Neural progenitor cell (in vitro differentiated cells): ENCODE measurements at regions not wholly inside any gene's neighbourhood (a gene's known extent, or its start where the extent isn't known, plus 50 kb on each side); places are given as distances from the start of the nearest gene placed in this dataset.

ENCODE experiments used
- DNase-seq: peaks from one replicate; pipeline ENCODE4 v3.0.0-alpha.2; 2016; ENCODE audit warnings: low spot score
- H2AFZ ChIP-seq: fragments of 200-600 bp; sonication (generic); replicated peaks from 2 replicates; pipeline ENCODE4 v1.6.1; 2016; ENCODE audit warnings: antibody characterized with exemption
- H3F3A ChIP-seq: fragments of 200-600 bp; sonication (generic); 2 replicates; pipeline ENCODE4 v1.6.1; 2016; ENCODE audit warnings: antibody characterized with exemption, low read depth
- H3K27ac ChIP-seq: fragments of 200-600 bp; sonication (generic); 2 replicates; pipeline ENCODE4 v1.5.1; 2016; ENCODE audit warnings: mild to moderate bottlenecking
- H3K27me3 ChIP-seq: fragments of 200-600 bp; sonication (generic); 2 replicates; pipeline ENCODE4 v1.6.1; 2016; ENCODE audit warnings: mild to moderate bottlenecking, moderate library complexity
- H3K36me3 ChIP-seq: fragments of 200-600 bp; sonication (generic); 2 replicates; pipeline ENCODE4 v1.5.1; 2016
- H3K4me1 ChIP-seq: fragments of 200-600 bp; sonication (generic); 2 replicates; pipeline ENCODE4 v1.6.1; 2016; ENCODE audit warnings: mixed run types
- H3K4me2 ChIP-seq: fragments of 200-600 bp; sonication (generic); 2 replicates; pipeline ENCODE4 v1.6.1; 2016
- H3K4me3 ChIP-seq: fragments of 200-600 bp; sonication (generic); 2 replicates; pipeline ENCODE4 v1.5.1; 2016
- H3K79me2 ChIP-seq: fragments of 200-600 bp; sonication (generic); 2 replicates; pipeline ENCODE4 v1.6.1; 2016; ENCODE audit warnings: low read depth
- H3K9ac ChIP-seq: fragments of 200-600 bp; sonication (generic); 2 replicates; pipeline ENCODE4 v1.6.1; 2016
- H3K9me3 ChIP-seq: fragments of 200-600 bp; sonication (generic); 2 replicates; pipeline ENCODE4 v1.5.1; 2016; ENCODE audit warnings: low read depth
- H4K20me1 ChIP-seq: fragments of 200-600 bp; sonication (generic); 2 replicates; pipeline ENCODE4 v1.6.1; 2016; ENCODE audit warnings: low read depth
- H3K27ac Mint-ChIP-seq: 3 replicates; pipeline ENCODE4 v1.8.0; 2021; ENCODE audit warnings: mixed read lengths
- H3K27me3 Mint-ChIP-seq: 2 replicates; pipeline ENCODE4 v1.8.0; 2022; ENCODE audit warnings: low read depth, mild to moderate bottlenecking, inconsistent platforms, moderate library complexity, mixed read lengths; ENCODE audit not compliant: insufficient read depth
- H3K36me3 Mint-ChIP-seq: 3 replicates; pipeline ENCODE4 v1.8.0; 2021; ENCODE audit warnings: mixed read lengths
- H3K4me1 Mint-ChIP-seq: 3 replicates; pipeline ENCODE4 v1.8.0; 2021; ENCODE audit warnings: mixed read lengths
- H3K4me3 Mint-ChIP-seq: 3 replicates; pipeline ENCODE4 v1.8.0; 2021; ENCODE audit warnings: mild to moderate bottlenecking, moderate library complexity, mixed read lengths
- H3K9me3 Mint-ChIP-seq: 3 replicates; pipeline ENCODE4 v1.8.0; 2020; ENCODE audit warnings: mixed read lengths
- EZH2 ChIP-seq: fragments of 200-600 bp; sonication (generic); IDR thresholded peaks from 2 replicates; pipeline ENCODE4 v1.6.1; 2017; ENCODE audit warnings: antibody characterized with exemption, mild to moderate bottlenecking, moderate library complexity
- EZH2phosphoT487 ChIP-seq: fragments of 200-600 bp; sonication (generic); IDR thresholded peaks from 2 replicates; pipeline ENCODE4 v1.6.1; 2017; ENCODE audit warnings: antibody characterized with exemption
- TF ChIP-seq, protein P1 (sequence below): fragments of 200-600 bp; sonication (generic); IDR thresholded peaks from 2 replicates; pipeline ENCODE4 v1.5.1; 2017; ENCODE audit warnings: antibody characterized with exemption, mild to moderate bottlenecking

DNA sequence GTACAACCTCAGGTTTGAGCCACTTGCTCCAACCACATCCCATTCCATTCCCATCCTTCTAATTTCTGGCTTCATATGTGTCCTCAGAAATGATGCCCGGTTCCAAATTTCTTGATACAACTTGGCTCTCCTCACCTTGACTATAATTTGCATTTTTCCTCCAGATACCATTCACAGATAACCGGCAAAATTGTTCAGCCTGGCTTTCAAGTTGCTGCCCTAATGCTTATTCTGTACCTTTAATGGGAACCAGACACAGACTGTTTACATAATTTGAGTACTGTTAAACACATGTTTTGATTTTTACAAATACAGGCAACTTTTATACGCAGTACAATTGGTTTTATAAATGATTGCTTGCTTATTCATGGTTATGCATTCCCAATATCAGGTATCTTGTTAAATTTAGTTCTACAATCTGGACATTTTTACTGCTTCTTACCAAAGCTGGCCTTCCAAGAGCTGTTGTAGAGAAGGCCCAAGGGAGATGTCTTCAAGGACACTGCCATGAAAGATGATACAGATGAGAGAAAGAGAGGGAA is 649.5 kb upstream of the CAMK1G start:
- Mint-ChIP-seq H3K27ac (no peak overlapping the region), H3K4me3 (no peak overlapping the region), H3K36me3 (no peaks in the 10 kb centered on the region), H3K27me3 (peaks cover 3% of the 10 kb centered on the region), H3K9me3 (no peaks in the 10 kb centered on the region), H3K4me1 (peaks cover 10% of the 10 kb centered on the region)
- DNase-seq, result no peak
- Histone ChIP-seq H3F3A (no peaks in the 10 kb centered on the region), H3K36me3 (no peaks in the 10 kb centered on the region), H3K79me2 (no peaks in the 10 kb centered on the region), H3K4me2 (no peak overlapping the region), H3K4me3 (no peak overlapping the region), H3K9ac (no peak overlapping the region), H3K27ac (no peak overlapping the region), H3K27me3 (no peaks in the 10 kb centered on the region), H4K20me1 (no peaks in the 10 kb centered on the region), H3K9me3 (no peaks in the 10 kb centered on the region), H3K4me1 (peaks cover 24% of the 10 kb centered on the region), H2AFZ (no peak overlapping the region)
- TF ChIP-seq EZH2 (no peak), EZH2phosphoT487 (no peak)
- TF ChIP-seq, protein P1, sequence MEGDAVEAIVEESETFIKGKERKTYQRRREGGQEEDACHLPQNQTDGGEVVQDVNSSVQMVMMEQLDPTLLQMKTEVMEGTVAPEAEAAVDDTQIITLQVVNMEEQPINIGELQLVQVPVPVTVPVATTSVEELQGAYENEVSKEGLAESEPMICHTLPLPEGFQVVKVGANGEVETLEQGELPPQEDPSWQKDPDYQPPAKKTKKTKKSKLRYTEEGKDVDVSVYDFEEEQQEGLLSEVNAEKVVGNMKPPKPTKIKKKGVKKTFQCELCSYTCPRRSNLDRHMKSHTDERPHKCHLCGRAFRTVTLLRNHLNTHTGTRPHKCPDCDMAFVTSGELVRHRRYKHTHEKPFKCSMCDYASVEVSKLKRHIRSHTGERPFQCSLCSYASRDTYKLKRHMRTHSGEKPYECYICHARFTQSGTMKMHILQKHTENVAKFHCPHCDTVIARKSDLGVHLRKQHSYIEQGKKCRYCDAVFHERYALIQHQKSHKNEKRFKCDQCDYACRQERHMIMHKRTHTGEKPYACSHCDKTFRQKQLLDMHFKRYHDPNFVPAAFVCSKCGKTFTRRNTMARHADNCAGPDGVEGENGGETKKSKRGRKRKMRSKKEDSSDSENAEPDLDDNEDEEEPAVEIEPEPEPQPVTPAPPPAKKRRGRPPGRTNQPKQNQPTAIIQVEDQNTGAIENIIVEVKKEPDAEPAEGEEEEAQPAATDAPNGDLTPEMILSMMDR, result no peak

DNA sequence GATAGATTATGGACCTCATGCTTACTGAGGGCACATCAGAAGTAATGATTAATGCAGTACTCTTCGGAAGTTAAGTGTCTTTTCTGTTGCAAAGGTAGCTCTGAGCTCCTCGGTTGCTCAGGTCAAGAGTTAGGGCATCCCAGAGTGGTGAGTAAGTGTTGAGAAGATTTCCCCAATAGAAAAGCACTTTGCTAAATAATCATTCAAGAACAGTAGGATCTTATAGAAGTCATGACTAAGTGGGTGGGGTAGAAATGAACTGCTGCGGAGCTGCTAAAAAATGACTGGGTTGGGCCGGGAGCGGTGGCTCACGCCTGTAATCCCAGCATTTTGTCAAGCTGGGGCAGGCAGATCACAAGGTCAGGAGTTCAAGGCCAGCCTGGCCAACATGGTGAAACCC is 648.6 kb upstream of the CAMK1G start:
- Histone ChIP-seq H3K9ac (no peak overlapping the region), H3F3A (no peaks in the 10 kb centered on the region), H3K4me1 (peaks cover 24% of the 10 kb centered on the region), H3K9me3 (no peaks in the 10 kb centered on the region), H3K4me3 (no peak overlapping the region), H3K36me3 (no peaks in the 10 kb centered on the region), H4K20me1 (no peaks in the 10 kb centered on the region), H3K27ac (no peak overlapping the region), H3K79me2 (no peaks in the 10 kb centered on the region), H3K27me3 (no peaks in the 10 kb centered on the region), H2AFZ (no peak overlapping the region), H3K4me2 (no peak overlapping the region)
- Mint-ChIP-seq H3K4me3 (no peak overlapping the region), H3K4me1 (peaks cover 10% of the 10 kb centered on the region), H3K27ac (no peak overlapping the region), H3K36me3 (no peaks in the 10 kb centered on the region), H3K27me3 (peaks cover 3% of the 10 kb centered on the region), H3K9me3 (no peaks in the 10 kb centered on the region)
- TF ChIP-seq EZH2phosphoT487, result no peak
- no peak for TF ChIP-seq EZH2
- TF ChIP-seq, protein P1, result no peak
- no peak for DNase-seq

DNA sequence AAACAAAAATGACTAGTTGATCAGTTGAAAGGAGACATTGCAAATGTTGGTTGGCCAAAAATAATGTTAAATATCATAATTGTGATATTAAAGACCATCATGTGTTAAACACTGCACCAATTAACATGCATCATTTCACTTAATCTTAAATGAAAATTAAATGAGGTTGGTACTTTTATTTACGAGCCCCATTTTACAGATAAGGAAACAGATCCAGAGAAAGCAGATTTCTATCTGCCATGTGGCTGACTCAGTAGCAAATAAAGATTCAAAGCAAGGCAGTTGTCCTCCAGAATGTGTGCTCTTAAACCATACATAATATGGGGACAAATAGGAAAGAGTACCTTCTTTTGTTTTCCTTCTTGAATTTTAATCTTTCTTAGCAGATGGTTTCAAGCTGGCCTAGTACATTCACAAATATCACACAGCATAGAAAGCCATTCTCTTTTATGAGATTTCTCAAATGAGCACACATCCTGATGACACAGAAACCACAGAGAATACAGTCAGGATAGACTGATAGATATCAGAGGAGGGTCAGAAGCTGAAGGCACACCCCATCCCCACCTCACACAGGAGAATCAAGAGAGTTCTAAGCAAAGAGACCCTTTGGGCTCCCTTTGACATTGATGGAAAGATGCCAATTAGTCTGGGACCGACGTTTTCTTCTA is 647.9 kb upstream of the CAMK1G start:
- peaks cover 3% of the 10 kb centered on the region for H3K27me3 Mint-ChIP-seq
- Histone ChIP-seq H3K9me3 (no peaks in the 10 kb centered on the region), H3K27me3 (no peaks in the 10 kb centered on the region), H3K4me1 (peaks cover 24% of the 10 kb centered on the region), H3K9ac (no peak overlapping the region), H3K36me3 (no peaks in the 10 kb centered on the region), H3K79me2 (no peaks in the 10 kb centered on the region), H3K4me2 (no peak overlapping the region), H3K4me3 (no peak overlapping the region), H3K27ac (no peak overlapping the region), H2AFZ (no peak overlapping the region), H4K20me1 (no peaks in the 10 kb centered on the region), H3F3A (no peaks in the 10 kb centered on the region)
- H3K27ac Mint-ChIP-seq, result no peak overlapping the region
- peaks cover 10% of the 10 kb centered on the region for H3K4me1 Mint-ChIP-seq
- no peaks in the 10 kb centered on the region for H3K36me3 Mint-ChIP-seq
- no peak overlapping the region for H3K4me3 Mint-ChIP-seq
- no peaks in the 10 kb centered on the region for H3K9me3 Mint-ChIP-seq
- no peak for DNase-seq
- TF ChIP-seq EZH2 (no peak), EZH2phosphoT487 (no peak)
- TF ChIP-seq, protein P1, result no peak
